HL-60 (cell line): ENCODE measurements at regions not wholly inside any gene's neighbourhood (a gene's known extent, or its start where the extent isn't known, plus 50 kb on each side); places are given as distances from the start of the nearest gene placed in this dataset.

Source experiments
- GABPA ChIP-seq: IDR thresholded peaks from 2 replicates; pipeline ENCODE4 v1.6.1; 2012; ENCODE audit warnings: low read depth
- POLR2AphosphoS5 ChIP-seq: IDR thresholded peaks from 2 replicates; pipeline ENCODE4 v1.6.1; 2012; ENCODE audit warnings: low read depth
- SPI1 ChIP-seq: IDR thresholded peaks from 2 replicates; pipeline ENCODE4 v1.6.1; 2012; ENCODE audit warnings: low read depth, mild to moderate bottlenecking, borderline replicate concordance
- TF ChIP-seq, protein P1 (sequence below): IDR thresholded peaks from one replicate; pipeline ENCODE4 v1.5.1; 2011; ENCODE audit warnings: low read length, control low read depth, inconsistent platforms; ENCODE audit not compliant: insufficient read depth
- TF ChIP-seq, protein P2 (sequence below): IDR thresholded peaks from 2 replicates; pipeline ENCODE4 v1.6.1; 2012; ENCODE audit warnings: low read depth; ENCODE audit not compliant: insufficient replicate concordance

- TF ChIP-seq, protein P1, sequence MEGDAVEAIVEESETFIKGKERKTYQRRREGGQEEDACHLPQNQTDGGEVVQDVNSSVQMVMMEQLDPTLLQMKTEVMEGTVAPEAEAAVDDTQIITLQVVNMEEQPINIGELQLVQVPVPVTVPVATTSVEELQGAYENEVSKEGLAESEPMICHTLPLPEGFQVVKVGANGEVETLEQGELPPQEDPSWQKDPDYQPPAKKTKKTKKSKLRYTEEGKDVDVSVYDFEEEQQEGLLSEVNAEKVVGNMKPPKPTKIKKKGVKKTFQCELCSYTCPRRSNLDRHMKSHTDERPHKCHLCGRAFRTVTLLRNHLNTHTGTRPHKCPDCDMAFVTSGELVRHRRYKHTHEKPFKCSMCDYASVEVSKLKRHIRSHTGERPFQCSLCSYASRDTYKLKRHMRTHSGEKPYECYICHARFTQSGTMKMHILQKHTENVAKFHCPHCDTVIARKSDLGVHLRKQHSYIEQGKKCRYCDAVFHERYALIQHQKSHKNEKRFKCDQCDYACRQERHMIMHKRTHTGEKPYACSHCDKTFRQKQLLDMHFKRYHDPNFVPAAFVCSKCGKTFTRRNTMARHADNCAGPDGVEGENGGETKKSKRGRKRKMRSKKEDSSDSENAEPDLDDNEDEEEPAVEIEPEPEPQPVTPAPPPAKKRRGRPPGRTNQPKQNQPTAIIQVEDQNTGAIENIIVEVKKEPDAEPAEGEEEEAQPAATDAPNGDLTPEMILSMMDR: no peak
- no peak for TF ChIP-seq POLR2AphosphoS5
- no peak for TF ChIP-seq GABPA
- TF ChIP-seq, protein P2, sequence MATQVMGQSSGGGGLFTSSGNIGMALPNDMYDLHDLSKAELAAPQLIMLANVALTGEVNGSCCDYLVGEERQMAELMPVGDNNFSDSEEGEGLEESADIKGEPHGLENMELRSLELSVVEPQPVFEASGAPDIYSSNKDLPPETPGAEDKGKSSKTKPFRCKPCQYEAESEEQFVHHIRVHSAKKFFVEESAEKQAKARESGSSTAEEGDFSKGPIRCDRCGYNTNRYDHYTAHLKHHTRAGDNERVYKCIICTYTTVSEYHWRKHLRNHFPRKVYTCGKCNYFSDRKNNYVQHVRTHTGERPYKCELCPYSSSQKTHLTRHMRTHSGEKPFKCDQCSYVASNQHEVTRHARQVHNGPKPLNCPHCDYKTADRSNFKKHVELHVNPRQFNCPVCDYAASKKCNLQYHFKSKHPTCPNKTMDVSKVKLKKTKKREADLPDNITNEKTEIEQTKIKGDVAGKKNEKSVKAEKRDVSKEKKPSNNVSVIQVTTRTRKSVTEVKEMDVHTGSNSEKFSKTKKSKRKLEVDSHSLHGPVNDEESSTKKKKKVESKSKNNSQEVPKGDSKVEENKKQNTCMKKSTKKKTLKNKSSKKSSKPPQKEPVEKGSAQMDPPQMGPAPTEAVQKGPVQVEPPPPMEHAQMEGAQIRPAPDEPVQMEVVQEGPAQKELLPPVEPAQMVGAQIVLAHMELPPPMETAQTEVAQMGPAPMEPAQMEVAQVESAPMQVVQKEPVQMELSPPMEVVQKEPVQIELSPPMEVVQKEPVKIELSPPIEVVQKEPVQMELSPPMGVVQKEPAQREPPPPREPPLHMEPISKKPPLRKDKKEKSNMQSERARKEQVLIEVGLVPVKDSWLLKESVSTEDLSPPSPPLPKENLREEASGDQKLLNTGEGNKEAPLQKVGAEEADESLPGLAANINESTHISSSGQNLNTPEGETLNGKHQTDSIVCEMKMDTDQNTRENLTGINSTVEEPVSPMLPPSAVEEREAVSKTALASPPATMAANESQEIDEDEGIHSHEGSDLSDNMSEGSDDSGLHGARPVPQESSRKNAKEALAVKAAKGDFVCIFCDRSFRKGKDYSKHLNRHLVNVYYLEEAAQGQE: no peak
- TF ChIP-seq SPI1: no peak
These were observed 90.0 kb upstream of the SLC14A2 start for GRCh38 chr18:45525301-45525700.
